ENCODE measurements at regions not wholly inside any gene's neighbourhood (a gene's known extent, or its start where the extent isn't known, plus 50 kb on each side); places are given as distances from the start of the nearest gene placed in this dataset.
"Not testable (repeated sequence)": the region's sequence is repeated elsewhere in the genome, so short reads cannot be mapped to it uniquely, and the experiment has no call there.

DNA sequence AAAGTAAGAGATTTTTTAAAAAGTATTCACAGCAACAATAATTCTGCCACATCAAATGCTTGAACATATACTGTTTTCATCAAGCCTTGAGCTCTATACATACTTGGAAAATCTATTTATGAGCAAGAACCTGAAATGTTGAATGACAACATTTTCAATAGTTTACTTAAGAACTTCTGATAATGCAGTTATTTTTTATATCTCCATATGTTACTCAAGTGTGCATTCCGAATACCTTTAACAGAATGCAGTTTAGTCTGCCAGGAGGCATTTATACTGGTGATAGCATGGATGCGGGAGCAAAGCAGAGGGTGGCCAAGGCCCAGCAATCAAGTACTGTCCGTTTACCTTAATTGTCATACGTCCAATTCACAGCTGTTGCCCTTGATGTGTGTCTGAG, 589.5 kb downstream of the KCTD12 start:
- intact Hi-C loops (cut with micrococcal nuclease): no loop called here

DNA sequence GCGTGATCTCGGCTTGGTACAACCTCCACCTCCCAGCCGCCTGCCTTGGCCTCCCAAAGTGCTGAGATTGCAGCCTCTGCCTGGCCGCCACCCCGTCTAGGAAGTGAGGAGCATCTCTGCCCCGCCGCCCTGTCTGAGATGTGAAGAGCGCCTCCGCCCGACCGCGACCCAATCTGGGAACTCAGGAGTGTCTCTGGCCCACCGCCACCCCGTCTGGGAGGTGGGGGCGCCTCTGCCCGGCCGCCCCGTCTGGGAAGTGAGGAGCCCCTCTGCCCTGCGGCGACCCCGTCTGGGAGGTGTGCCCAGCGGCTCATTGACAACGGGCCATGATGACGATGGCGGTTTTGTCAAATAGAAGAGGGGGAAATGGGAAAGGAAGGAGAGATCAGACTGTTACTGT, 591.2 kb downstream of the KCTD12 start:
- intact Hi-C loops (cut with micrococcal nuclease): not testable (repeated sequence)

DNA sequence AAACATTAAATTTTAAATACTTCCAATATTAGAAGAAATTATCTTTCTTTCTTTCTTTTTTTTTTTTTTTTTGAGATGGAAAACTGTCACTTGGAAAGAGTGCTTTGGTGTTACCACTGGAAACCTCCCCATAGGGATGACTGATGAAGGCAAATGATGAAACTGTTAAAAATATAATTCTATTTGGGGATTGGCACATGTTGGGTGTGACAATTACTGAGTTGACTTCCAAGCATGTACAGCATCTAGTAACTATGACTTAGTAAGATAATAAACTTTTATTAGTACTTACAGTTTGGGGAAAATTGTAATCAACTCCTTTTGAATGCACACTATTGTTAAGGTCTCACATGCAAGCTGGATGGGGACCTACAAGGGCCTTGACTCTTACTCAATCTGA, 592.5 kb downstream of the KCTD12 start:
- intact Hi-C loops (cut with micrococcal nuclease): no loop called here

DNA sequence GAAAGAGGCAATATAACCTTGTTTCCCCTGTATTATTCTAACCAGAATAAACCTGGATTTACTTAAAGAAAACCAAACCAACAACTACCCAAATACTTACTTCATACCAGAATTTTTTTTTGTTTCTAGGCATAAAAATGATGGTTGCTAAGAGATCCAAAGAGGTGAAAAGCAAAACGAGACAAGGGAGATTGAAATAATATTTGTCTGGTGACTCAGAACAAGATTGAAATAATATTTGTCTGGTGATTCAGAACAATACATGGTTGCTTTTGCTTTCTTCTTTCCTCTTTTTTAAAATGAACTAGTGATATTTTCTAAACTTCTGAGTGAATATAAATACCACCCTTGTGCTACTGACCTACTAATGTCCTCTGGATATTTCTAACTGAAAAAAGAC, 592.9 kb downstream of the KCTD12 start:
- intact Hi-C loops (cut with micrococcal nuclease): no loop called here

DNA sequence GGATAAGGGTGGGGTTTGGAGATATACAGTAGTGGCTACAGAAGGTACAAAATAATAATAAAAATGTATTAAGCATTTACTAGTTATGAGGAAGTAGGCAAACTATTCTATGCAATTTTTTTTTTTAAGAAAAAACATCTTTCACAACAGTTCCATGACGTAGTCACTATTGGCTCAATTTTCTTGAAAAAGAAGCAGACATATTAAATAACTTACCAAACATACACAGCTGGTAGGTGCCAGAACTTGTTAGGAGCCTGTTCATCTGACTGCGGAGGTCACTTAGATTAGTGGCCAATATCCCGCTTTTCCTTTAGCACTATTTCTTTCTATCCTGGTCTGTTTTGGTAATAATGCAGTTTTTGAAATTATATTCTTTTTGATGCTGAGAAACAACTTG, 593.5 kb downstream of the KCTD12 start:
- intact Hi-C loops (cut with micrococcal nuclease): no loop called here

DNA sequence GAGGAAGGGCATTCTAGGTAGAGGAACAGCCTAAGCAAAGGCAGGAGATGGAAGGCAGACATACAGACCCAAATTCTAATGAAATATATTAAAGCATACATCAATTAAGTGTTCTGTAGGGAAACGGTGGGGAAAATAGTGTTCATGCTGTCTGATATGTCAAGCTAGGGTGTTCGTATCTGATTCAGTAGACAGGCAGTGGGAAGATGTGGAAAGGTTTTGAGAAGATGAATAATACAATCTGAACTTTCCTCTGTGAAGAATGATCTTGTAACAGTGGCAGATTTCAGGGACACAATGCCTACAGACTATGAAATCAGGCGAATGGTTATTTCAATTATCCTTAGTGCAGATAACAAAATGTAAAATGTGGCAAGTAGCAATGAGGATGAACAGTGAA, 594.2 kb downstream of the KCTD12 start:
- intact Hi-C loops (cut with micrococcal nuclease): no loop called here

DNA sequence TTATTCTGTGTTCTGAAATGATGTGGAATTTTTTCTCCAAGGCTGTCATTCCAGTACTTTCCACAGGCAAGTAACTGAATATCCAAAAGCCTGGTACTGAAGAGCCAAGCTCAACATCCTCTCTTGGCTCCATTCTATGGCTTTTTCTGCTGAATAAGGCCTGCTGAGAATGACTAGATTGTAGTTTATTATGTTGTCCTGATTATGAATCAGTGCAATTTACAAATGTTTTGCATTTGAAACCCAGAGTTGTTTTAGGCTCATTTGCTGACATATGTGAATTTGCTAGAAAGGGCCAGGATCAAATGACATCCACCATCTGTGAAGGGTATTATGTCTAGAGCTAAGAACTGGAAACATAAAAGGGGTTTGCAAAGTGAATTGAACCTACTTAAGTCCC, 596.6 kb downstream of the KCTD12 start:
- intact Hi-C loops (cut with micrococcal nuclease): no loop called here

DNA sequence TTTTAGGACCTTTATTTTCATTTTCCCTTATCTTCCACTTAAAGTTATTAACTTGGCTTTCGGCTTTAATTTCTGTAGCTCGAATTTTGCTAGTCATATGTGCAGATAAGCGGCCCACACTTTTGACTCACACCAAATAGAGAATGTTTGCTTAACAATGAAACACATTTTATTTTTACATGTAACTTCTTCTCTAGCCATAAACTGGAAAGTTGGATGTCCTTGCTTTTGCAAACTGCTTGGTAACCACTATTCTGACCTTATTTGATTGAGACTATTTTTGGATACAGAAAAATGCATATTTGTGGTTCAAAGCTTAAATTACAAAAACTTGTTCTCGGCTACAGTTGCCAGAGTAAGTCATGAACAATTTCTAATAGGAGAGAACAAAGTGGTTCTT, 600.0 kb downstream of the KCTD12 start:
- intact Hi-C loops (cut with micrococcal nuclease): no loop called here

DNA sequence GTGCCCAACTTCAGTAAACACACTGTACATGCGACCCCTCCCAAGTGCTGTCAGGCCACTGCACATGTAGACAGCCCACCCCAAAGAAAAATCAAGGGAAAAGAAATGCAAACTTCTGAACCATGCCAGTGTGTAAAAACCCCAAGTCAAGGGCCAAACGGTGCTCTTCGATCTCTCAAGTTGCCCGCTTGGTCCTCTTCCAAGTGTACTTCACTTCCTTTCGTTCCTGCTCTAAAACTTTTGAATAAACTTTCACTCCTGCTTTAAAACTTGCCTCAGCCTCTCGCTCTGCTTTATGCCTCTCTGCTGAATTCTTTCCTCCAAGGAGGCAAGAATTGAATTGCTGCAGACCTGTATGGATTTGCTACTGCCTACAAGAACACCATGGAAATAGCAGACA, 600.7 kb downstream of the KCTD12 start:
- intact Hi-C loops (cut with micrococcal nuclease): no loop called here

DNA sequence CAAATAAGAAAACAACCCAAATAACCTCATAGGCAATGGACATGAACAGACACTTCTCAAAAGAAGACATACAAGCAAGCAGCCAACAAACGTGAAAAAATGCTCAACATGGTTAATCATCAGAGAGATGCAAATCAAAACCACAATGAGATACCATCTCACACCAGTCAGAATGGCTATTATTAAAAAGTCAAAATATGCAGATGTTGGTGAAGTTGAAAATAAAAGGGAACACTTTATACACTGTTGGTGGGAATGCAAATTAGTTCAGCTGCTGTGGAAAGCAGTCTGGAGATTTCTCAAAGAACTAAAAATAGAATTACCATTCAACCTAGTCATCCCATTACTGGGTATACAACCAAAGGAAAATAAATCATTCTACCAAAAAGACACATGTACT, 606.4 kb downstream of the KCTD12 start:
- intact Hi-C loops (cut with micrococcal nuclease): not testable (repeated sequence)

DNA sequence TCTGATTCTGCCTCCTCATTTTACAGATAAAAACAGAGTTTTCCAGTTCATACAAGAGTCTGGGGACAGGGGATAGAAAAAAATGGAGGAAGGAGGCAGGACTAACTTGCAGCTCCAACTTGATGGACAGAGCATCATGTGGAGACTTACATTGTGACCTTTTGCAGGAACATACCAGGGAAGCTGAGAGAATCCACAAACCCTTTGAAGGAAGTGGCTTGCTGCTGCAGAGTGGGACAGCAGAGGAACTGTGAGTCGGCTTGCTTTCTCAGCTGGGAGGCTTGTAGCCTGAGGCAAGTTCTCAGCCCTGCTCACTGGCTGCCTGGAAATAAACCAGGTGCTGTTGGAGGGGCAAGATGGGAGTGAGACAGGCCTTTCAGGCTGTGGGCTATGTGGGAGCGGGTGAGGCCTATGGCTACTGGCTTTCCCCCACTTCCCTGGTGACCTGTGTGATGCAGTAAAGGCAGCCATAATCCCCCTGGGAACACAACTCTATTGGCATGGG, 614.4 kb downstream of the KCTD12 start:
- intact Hi-C loops (cut with micrococcal nuclease): no loop called here

DNA sequence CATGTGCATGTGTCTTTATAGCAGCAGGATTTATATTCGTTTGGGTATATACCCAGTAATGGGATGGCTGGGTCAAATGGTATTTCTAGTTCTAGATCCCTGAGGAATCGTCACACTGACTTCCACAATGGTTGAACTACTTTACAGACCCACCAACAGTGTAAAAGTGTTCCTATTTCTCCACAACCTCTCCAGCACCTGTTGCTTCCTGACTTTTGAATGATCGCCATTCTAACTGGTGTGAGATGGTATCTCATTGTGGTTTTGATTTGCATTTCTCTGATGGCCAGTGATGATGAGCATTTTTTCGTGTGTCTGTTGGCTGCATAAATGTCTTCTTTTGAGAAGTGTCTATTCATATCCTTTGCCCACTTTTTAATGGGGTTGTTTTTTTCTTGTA, 617.9 kb downstream of the KCTD12 start:
- intact Hi-C loops (cut with micrococcal nuclease): not testable (repeated sequence)

DNA sequence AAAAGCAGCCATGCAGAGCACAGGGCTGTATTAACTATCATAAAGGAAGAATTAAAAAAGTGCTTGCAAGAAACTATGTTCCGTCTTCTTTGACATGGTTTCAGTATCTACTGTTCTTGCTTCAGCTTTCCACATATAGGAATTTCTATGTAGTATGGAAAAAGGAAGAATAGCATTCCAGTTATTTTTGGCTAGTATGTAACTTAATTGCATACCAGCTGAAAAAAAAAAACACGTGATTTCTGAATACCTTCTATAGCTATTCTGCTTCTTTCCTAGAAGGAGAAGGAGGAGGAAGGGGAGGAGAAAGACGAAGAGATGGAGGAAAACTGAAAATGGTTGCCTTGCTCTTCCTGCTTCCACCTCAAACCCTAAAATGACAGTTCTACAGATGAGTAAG, 619.0 kb downstream of the KCTD12 start:
- intact Hi-C loops (cut with micrococcal nuclease): no loop called here

DNA sequence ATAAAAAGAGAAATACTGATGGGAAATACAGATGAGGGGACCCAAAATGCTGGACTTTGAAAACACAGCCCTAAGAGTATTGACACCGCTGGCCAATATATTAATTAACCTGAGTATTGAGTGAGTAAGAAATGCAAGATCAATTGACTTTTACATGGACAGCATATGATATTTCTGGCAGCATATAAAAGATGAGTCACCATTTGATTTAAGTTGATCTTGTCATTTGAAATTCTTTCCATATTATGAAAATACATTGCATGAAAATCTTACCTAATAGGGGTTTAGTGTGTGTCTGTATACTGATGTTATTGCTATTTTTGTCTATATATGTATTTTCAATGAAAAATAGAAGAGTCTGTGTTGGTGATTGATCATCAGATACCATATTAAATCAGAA, 619.6 kb downstream of the KCTD12 start:
- intact Hi-C loops (cut with micrococcal nuclease): no loop called here

DNA sequence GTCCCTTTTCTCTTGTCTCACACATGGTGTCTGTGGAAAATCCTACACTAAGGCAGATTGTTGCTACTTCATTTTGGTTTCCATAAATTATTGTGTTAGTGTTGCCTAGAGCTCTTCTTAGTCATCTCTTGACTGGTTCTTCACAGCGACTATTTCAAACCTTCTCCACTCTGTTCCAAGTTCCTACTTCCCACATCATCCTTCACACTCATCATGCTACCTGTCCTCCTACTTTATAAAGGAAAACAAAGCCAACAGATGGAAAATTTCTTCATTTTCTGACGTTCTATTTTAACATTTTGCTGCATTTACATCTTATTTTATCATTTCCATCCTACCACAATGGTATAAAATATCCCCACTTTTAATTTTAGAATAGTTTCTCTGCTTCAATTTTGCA, 614.1 kb downstream of the LMO7 start:
- intact Hi-C loops (cut with micrococcal nuclease): no loop called here

DNA sequence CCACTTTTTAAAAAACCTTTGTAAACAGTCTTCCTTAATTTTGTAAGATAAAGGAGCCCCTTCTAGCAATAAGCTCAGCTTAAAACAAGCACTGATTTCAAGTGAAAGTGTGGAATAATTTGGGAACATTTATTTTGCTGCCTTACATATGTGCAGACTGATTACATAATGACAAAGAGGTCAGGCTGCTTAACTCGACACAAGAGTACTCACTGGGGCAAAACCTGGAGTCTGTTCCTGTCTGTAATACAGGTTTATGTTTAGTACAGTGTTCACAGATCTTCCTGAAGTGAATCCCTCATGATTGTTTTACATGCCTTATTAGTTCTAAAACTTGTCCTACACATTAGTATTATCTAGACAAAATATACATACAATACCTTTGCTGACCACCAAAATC, 609.8 kb downstream of the LMO7 start:
- intact Hi-C loops (cut with micrococcal nuclease): no loop called here

DNA sequence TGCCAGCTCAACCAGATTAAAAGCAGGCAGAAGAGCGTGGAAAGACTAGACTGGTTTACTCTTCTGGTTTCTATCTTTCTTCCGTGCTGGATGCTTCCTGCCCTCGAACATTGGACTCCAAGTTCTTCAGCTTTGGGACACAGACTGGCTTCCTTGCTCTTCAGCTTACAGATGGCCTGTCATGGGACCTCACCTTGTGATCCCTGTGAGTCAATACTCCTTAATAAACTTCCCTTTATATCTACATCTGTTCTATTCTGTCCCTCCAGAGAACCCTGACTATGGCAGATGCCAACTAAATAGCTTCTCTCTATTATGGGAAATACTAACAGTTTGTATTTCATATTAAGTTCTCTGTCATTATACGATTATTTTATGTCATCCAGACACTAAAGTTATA, 609.1 kb downstream of the LMO7 start:
- intact Hi-C loops (cut with micrococcal nuclease): no loop called here

DNA sequence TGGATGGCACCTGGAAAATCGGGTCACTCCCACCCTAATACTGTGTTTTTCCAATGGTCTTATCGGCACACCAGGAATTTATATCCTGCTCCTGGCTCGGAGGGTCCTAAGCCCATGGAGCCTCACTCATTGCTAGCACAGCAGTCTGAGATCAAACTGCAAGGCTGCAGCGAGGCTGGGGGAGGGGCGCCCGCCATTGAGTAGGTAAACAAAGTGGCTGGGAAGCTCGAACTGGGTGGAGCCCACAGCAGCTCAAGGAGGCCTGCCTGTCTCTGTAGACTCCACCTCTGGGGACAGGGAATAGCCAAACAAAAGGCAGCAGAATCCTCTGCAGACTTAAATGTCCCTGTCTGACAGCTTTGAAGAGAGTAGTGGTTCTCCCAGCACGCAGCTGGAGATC, 607.0 kb downstream of the LMO7 start:
- intact Hi-C loops (cut with micrococcal nuclease): not testable (repeated sequence)

DNA sequence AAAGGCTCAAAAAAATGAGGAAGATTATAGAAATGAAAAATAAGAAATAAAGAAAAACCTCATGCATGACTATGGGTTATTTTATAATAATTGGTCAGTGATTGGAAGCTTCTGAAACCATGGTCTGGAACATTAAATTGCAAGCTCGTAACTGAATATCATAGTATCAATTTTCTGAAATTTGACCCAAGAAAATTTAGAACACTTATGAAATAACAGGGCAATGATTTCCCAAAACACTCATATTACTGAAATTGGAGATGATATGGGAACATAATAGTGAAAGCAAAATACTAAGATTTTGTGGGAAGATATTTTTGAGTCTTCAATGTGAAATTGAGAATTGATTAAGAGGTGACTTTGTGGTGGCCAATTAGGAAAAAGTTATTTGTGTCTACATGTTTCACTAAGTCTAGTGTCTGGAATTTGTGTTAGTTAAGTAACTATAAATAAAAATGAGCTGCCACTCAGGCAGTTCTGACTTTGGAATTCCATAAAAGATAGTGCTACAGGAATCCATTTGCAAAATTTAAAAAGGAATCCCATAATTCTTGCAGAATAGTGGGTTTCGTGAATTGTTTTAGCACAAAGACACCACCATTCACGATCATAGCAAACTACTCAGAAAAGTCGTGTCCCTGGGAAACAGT, 603.0 kb downstream of the LMO7 start:
- intact Hi-C loops (cut with micrococcal nuclease): no loop called here

DNA sequence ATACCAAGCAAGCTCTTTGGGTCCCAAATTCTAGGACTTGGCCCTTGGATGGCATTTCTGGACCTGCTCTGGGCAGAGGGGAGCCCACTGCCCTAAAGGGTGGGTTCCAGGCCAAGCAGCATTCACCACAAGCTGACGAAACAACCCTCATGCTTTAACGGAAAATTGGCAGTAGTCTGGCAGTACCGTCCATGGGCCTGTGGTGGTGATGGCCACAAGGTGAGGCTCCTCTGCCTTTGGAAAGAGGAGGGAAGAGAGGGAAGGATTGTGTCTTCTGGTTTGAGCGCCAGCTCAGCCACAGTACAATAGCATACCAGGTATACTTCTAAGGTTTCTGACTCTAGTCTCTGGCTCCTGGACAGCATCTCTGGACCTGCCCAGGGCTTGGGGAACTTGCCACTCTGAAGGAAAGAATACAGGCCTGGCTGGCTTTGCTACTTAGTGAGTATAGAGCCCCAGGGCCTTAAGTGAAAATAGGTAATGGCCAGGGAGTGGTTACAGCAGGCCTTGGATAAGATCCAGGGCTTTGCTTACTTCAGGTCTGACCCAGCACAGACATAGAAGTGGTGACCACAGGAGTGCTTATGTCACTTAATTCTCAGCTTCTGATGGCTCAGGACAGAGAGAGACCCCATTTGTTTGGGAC, 595.5 kb downstream of the LMO7 start:
- intact Hi-C loops (cut with micrococcal nuclease): no loop called here

DNA sequence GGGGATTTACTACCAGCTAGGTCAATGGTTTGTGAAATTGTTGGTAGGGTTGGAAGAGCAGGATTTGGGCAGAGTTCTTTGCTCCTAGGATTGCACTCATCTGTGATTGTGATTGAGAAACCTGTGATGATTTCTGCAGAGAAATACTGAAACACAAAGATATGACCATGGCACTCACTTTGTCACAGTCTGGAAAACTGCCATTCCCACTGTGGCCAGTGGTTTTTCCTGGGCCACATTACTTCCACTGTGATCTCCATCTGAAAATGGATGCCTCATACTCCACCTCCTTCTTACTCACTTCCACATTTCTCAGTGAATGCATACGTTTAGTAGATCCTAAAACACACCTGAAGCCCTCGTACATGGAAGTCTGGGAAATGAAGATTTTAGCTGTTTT, 593.2 kb downstream of the LMO7 start:
- intact Hi-C loops (cut with micrococcal nuclease): no loop called here

DNA sequence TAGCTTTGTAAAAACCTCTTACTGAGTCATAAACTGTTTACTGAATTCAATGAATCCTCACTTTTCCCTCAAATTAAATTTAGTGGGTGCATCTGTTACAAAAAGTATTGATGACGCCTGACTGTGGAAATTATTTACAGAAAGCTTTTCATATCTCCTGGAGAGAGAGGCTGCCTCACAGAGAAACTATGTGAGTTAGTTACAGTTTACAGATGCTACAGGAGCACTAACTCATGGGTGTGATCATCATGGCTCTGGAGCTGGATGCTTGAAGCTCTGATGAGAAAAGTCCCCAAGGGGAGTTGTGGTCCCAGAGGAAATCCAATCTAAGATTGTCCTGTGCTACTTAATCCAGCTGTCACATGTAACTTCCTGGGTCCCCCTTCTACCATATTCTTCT, 590.8 kb downstream of the LMO7 start:
- intact Hi-C loops (cut with micrococcal nuclease): no loop called here

DNA sequence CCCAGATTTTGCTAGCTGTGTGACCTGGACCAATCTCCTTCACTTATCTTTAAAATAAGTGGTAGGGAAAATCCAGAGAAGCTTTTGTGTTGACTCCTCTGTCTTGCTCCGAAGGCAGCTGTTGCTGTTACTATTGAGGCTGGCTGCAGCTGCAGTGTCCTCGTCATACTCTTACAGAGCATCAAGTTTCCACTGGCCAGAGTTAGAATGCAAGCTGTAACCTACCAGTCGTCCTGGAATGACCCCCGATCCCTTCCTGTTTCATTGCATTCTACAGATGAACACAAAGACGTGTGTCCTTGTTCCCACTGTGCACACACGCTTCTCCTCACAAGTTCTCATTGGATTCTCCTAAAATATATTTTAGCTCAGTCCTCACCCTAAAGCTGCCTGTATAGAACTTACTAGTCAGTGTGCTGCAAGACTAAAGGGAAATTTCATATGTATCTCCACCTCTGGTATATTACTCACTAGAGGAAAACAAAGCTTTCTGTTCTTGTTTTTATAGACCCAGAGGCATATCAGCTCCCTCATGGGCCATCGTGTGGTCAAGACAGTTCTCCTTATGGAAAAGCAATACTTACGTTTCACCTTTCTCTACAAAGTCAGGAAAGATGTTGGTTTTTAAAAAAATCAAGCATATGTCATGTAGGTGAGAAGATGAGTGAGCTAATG, 589.8 kb downstream of the LMO7 start:
- intact Hi-C loops (cut with micrococcal nuclease): no loop called here

All from T-helper 1 cell treated with Interleukin-12 subunit alpha and Interleukin-12 subunit beta and Interleukin-4 antibody, amounts not matched to agents 30 ng/mL and 1 ng/mL, for 36 hours (primary cell).